Sigmoid colon (tissue), 4 donors: ENCODE measurements at regions not wholly inside any gene's neighbourhood (a gene's known extent, or its start where the extent isn't known, plus 50 kb on each side); places are given as distances from the start of the nearest gene placed in this dataset.

Experiments
- CTCF ChIP-seq, 4 experiments: fragments of 450-650 bp in 3 of 4; fragments of 200-600 bp in 1 of 4; IDR thresholded peaks; one replicate each; pipeline ENCODE4 v1.5.1; 2016 to 2019; ENCODE audit warnings: antibody characterized with exemption in 4 of 4, mild to moderate bottlenecking in 3 of 4, moderate library complexity in 2 of 4
- EP300 ChIP-seq, 4 donors: sonication (generic); formaldehyde crosslinking; IDR thresholded peaks; one replicate each; pipeline ENCODE4 v1.6.1; 2017; ENCODE audit warnings: antibody characterized with exemption in 4 of 4
- POLR2A ChIP-seq, 2 donors: fragments of 450-650 bp; IDR thresholded peaks; one replicate each; pipeline ENCODE4 v1.6.1; 2016; ENCODE audit warnings: antibody characterized with exemption in 2 of 2, mild to moderate bottlenecking in 2 of 2, moderate library complexity in 2 of 2
- POLR2AphosphoS5 ChIP-seq, 4 donors: sonication (generic); formaldehyde crosslinking; IDR thresholded peaks; one replicate each; pipeline ENCODE4 v1.6.1; 2017; ENCODE audit warnings: antibody characterized with exemption in 4 of 4

- TF ChIP-seq POLR2A (IDR thresholded peaks at IDR 0.05) = no peak
- no peak for TF ChIP-seq CTCF (IDR thresholded peaks at IDR 0.05)
- no peak for TF ChIP-seq EP300 (IDR thresholded peaks at IDR 0.05)
- TF ChIP-seq POLR2AphosphoS5 (IDR thresholded peaks at IDR 0.05) = no peak
Measured at GRCh38 chr14:97603201-97603600, 806.0 kb downstream of the VRK1 start.
